Activated B cell treated with CpG ODN at 0.5 μM for 24 hours (primary cell): ENCODE measurements at regions not wholly inside any gene's neighbourhood (a gene's known extent, or its start where the extent isn't known, plus 50 kb on each side); places are given as distances from the start of the nearest gene placed in this dataset.
"Not testable (repeated sequence)": the region's sequence is repeated elsewhere in the genome, so short reads cannot be mapped to it uniquely, and the experiment has no call there.

Experiments used
- ATAC-seq: fragments of 200-7000 bp; cut with Tn5 transposase; one replicate; pipeline ENCODE4 v1.10.0; 2021; ENCODE audit warnings: low read depth, mild to moderate bottlenecking, moderate library complexity
- CTCF ChIA-PET: fragments of 350-600 bp; sonication (Branson Sonifier 250); formaldehyde crosslinking; loops from one replicate; lab custom pipeline; 2021; ENCODE audit warnings: antibody characterized with exemption; lab: Charles Lee
- POLR2A ChIA-PET: fragments of 350-600 bp; sonication (Branson Sonifier 250); formaldehyde crosslinking; loops from one replicate; lab custom pipeline; 2021; ENCODE audit warnings: antibody characterized with exemption; lab: Charles Lee
- DNase-seq: peaks from one replicate; pipeline ENCODE4 v3.0.0; 2022
- H3K27ac Mint-ChIP-seq: one replicate; pipeline ENCODE4 v1.8.0; 2020; ENCODE audit warnings: mixed read lengths
- H3K27me3 Mint-ChIP-seq: one replicate; pipeline ENCODE4 v1.8.0; 2021; ENCODE audit warnings: mixed read lengths
- H3K36me3 Mint-ChIP-seq: one replicate; pipeline ENCODE4 v1.8.0; 2021; ENCODE audit warnings: low read depth, mixed read lengths
- H3K4me1 Mint-ChIP-seq: one replicate; pipeline ENCODE4 v1.8.0; 2021; ENCODE audit warnings: mixed read lengths
- H3K4me3 Mint-ChIP-seq: one replicate; pipeline ENCODE4 v1.8.0; 2020; ENCODE audit warnings: mild to moderate bottlenecking, mixed read lengths
- H3K9me3 Mint-ChIP-seq: one replicate; pipeline ENCODE4 v1.8.0; 2020; ENCODE audit warnings: mixed read lengths
- intact Hi-C: fragments of 100-400 bp; cut with micrococcal nuclease; formaldehyde crosslinking; loops from one replicate; pipeline ENCODE4 v1.15.1; 2024
- TF ChIP-seq, protein P1 (sequence below): fragments of 200-600 bp; IDR thresholded peaks from one replicate; pipeline ENCODE4 v1.8.0; 2022; ENCODE audit warnings: antibody characterized with exemption, mild to moderate bottlenecking

DNA sequence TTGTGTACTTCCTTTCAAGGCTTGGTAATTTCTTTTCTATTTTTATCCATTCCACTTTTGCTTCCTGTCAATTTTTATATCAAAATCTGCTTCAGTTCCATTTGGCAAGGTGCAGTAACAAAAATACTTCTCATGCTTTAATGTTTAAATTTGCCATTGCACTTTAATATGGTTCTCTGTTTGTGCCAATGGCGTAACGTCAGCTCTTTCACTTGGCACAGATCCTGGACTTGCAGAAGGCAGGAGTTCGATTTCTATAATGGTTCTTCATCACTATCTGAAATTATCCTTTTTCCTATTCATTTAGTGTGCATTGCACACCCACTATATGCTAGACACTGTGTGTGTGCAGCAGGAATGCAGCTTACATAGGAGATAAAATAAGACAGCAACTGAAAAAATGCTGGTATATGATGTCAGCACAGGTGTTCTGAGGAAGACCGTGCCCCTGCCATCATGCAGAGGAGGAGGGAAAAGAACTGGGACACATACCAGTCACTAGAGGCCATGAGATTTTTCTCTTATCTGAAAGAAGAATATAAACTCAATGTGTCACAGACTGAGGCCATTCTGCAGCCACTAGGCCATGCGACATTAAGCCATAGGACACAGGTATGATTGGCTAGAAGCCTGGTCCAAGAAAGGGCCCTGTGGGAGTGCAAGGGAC lies 298.2 kb downstream of the RPAP3 start:
- DNase-seq (no peak), ATAC-seq (no peak)
- intact Hi-C loops, result loop anchor here (1.0 to 10.0 kb wide), 5 partner anchors 10 to 733 kb away; partner anchors contain the start of genes AMIGO2 and PCED1B
- H3K27me3 Mint-ChIP-seq, result no peaks in the 10 kb centered on the region
- peak overlapping the region; percentile 63 for H3K27ac Mint-ChIP-seq
- H3K4me3 Mint-ChIP-seq, result no peak overlapping the region
- ChIA-PET CTCF (interaction anchor here (0.9 to 4.4 kb wide), 12 partner anchors 11 to 375 kb away, joined by 3 to 66 read pairs (median 5); partner anchors contain the start of genes AMIGO2 and PCED1B), POLR2A (interaction anchor here (1.0 to 1.7 kb wide), 5 partner anchors 51 to 375 kb away, joined by 3 to 9 read pairs (median 5); partner anchors contain the start of genes AMIGO2 and PCED1B)
- peaks cover 1% of the 10 kb centered on the region for H3K9me3 Mint-ChIP-seq
- peaks cover 35% of the 10 kb centered on the region for H3K4me1 Mint-ChIP-seq
- no peaks in the 10 kb centered on the region for H3K36me3 Mint-ChIP-seq
- TF ChIP-seq, protein P1, sequence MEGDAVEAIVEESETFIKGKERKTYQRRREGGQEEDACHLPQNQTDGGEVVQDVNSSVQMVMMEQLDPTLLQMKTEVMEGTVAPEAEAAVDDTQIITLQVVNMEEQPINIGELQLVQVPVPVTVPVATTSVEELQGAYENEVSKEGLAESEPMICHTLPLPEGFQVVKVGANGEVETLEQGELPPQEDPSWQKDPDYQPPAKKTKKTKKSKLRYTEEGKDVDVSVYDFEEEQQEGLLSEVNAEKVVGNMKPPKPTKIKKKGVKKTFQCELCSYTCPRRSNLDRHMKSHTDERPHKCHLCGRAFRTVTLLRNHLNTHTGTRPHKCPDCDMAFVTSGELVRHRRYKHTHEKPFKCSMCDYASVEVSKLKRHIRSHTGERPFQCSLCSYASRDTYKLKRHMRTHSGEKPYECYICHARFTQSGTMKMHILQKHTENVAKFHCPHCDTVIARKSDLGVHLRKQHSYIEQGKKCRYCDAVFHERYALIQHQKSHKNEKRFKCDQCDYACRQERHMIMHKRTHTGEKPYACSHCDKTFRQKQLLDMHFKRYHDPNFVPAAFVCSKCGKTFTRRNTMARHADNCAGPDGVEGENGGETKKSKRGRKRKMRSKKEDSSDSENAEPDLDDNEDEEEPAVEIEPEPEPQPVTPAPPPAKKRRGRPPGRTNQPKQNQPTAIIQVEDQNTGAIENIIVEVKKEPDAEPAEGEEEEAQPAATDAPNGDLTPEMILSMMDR, result no peak

DNA sequence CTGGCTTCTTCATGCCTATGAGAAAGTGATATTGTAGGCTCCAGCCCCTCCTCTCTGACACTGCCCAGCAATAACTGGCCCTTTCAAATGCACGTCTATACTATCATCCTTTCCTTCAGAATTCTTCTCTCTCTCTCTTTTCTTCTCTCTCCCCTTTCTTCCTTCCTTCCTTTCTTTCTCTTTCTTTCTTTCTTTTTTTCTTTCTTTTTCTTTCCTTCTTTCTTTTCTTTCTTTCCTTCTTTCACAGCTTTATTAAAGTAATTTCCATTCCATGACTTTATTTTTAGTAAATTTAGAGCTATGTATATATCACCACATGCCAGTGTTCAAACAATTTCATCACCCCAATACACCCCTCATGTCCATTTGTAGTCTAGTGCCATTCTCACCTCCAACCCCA lies 302.1 kb downstream of the RPAP3 start:
- Mint-ChIP-seq H3K9me3 (peaks cover 17% of the 10 kb centered on the region), H3K36me3 (peaks cover 16% of the 10 kb centered on the region), H3K4me1 (peaks cover 72% of the 10 kb centered on the region), H3K27me3 (no peaks in the 10 kb centered on the region), H3K4me3 (no peak overlapping the region), H3K27ac (peak overlapping the region; percentile 94)
- TF ChIP-seq, protein P1, result no peak
- POLR2A ChIA-PET, result interaction anchor here (0.6 to 1.6 kb wide), 8 partner anchors 36 to 1254 kb away, joined by 3 to 7 read pairs (median 4); no protein-coding TSS in a partner anchor
- CTCF ChIA-PET, result interaction anchor here (0.6 to 3.1 kb wide), 4 partner anchors 88 to 371 kb away, joined by 3 to 13 read pairs (median 4); partner anchors contain the start of genes AMIGO2 and PCED1B
- intact Hi-C loops, result loop anchor here (10.0 kb wide), 1 partner anchor 729 kb away; no protein-coding TSS in a partner anchor
- ATAC-seq (no peak), DNase-seq (no peak)

DNA sequence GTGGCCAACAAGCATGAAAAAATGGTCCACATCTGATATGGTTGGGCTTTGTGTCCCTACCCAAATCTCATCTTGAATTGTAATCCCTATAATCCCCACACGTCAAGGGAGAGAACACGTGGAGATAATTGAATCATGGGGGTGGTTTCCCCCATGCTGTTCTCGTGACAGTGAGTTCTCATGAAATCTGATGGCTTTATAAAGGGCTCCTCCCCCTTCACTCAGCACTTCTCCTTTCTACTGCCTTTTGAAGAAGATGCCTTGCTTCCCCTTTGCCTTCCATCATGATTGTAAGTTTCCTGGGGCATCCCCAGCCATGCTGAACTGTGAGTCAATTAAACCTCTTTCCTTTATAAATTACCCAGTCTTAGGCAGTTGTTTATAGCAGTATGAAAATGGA lies 304.6 kb downstream of the RPAP3 start:
- intact Hi-C loops, result loop anchor here (1.0 to 10.0 kb wide), 2 partner anchors 10 to 726 kb away; no protein-coding TSS in a partner anchor
- peak; percentile 27 for ATAC-seq

DNA sequence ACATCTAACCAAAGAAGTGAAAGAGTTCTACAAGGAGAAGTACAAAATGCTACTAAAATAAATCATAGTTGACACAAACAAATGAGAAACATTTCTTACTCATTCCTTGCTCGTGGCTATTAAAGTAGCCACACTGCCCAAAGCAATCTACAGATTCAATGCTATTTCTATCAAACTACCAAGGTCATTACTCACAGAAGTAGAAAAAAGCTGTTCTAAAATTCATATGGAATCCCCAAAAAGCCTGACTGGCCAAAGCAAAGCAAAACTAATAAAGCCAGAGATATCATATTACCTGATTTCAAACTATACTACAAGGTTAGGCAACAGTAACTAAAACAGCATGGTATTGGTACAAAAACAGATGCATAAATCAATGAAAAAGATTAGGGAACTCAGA lies 305.6 kb downstream of the RPAP3 start:
- peaks cover 30% of the 10 kb centered on the region for H3K36me3 Mint-ChIP-seq
- H3K9me3 Mint-ChIP-seq, result peaks cover 28% of the 10 kb centered on the region
- H3K27ac Mint-ChIP-seq, result peak overlapping the region; percentile 94
- TF ChIP-seq, protein P1, result no peak
- CTCF ChIA-PET, result interaction anchor here (1.0 to 4.8 kb wide), 3 partner anchors 94 to 379 kb away, joined by 4 to 109 read pairs (median 4); no protein-coding TSS in a partner anchor
- peaks cover 79% of the 10 kb centered on the region for H3K4me1 Mint-ChIP-seq
- ATAC-seq (no peak), DNase-seq (no peak)
- POLR2A ChIA-PET, result interaction anchor here (0.7 kb wide), 1 partner anchor 49 kb away, joined by 5 read pairs; no protein-coding TSS in a partner anchor
- H3K27me3 Mint-ChIP-seq, result no peaks in the 10 kb centered on the region
- intact Hi-C loops, result loop anchor here (10.0 kb wide), 1 partner anchor 725 kb away; no protein-coding TSS in a partner anchor
- H3K4me3 Mint-ChIP-seq, result no peak overlapping the region

More for the DNA sequence above, 304.6 kb downstream of the RPAP3 start:
- Mint-ChIP-seq H3K4me1 (peaks cover 75% of the 10 kb centered on the region), H3K4me3 (peak overlapping the region; percentile 12), H3K36me3 (peaks cover 30% of the 10 kb centered on the region), H3K27ac (peak overlapping the region; percentile 94), H3K9me3 (peaks cover 27% of the 10 kb centered on the region)
- DNase-seq, H3K27me3 Mint-ChIP-seq, POLR2A ChIA-PET: not testable (repeated sequence)
- CTCF ChIA-PET, result interaction anchor here (1.0 to 1.5 kb wide), 2 partner anchors 94 to 380 kb away, joined by 4 read pairs; no protein-coding TSS in a partner anchor

DNA sequence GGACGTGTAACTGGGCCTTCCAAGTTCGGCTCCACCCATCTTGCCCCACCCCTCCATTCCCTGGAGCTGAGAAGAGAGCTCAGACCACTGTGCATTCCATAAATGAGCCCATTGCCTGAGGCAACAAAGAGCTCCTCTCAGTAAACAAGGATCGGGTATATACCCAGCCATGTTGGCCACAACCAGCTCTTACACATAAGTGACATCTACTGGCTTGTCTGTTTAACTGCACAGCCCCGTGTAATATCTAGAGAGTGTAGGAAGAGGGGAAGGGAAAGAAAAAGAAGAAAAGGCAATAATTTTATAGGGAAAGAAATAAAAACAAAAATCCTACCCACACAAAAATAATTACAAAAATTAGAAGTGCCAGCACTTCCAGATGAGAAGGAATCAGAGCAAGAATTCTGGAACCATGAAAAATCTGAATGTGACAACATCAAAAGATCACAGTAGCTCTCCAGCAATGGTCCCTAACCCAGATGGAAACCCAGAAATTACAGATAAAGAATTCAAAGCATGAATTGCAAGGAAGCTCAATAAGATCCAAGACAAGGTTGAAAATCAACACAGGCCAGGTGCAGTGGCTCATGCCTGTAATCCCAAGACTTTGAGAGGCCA lies 308.1 kb downstream of the RPAP3 start:
- no peaks in the 10 kb centered on the region for H3K27me3 Mint-ChIP-seq
- TF ChIP-seq, protein P1, result no peak
- DNase-seq (no peak), ATAC-seq (peak; percentile 72)
- peak overlapping the region; percentile 61 for H3K4me3 Mint-ChIP-seq
- ChIA-PET POLR2A (interaction anchor here (0.6 to 7.3 kb wide), 31 partner anchors 13 to 1407 kb away, joined by 3 to 83 read pairs (median 5); partner anchors contain the start of genes AMIGO2, PCED1B and SCAF11), CTCF (interaction anchor here (0.5 to 4.8 kb wide), 52 partner anchors 9 to 376 kb away, joined by 3 to 109 read pairs (median 4); partner anchors contain the start of genes AMIGO2 and PCED1B)
- H3K4me1 Mint-ChIP-seq, result peaks cover 92% of the 10 kb centered on the region
- H3K9me3 Mint-ChIP-seq, result peaks cover 28% of the 10 kb centered on the region
- peak overlapping the region; percentile 94 for H3K27ac Mint-ChIP-seq
- peaks cover 32% of the 10 kb centered on the region for H3K36me3 Mint-ChIP-seq
- intact Hi-C loops, result loop anchor here (1.0 to 10.0 kb wide), 13 partner anchors 11 to 1403 kb away; partner anchors contain the start of genes RAPGEF3 and SCAF11
